ENCODE measurements at regions not wholly inside any gene's neighbourhood (a gene's known extent, or its start where the extent isn't known, plus 50 kb on each side); places are given as distances from the start of the nearest gene placed in this dataset.

DNA sequence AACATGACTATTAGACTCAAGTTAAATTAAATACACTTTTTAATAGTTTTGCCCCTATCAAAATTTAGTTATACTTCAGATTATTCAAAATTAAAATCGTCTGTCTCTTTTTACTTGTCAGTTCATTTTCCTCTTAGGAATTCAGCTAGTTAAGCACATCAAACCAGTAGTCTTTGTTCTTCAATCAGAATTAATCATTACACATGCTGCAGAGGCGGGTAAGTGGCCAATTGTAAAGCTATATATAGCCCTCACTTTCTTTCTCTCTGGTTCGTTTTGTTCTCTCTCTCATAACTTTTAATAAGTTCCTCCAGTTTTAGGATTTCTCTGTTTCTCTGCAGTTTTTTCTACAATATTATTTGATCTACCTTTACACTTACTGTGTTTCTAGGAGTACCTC, 359.1 kb upstream of the PABPC4L start:
- TF ChIP-seq, protein P1, sequence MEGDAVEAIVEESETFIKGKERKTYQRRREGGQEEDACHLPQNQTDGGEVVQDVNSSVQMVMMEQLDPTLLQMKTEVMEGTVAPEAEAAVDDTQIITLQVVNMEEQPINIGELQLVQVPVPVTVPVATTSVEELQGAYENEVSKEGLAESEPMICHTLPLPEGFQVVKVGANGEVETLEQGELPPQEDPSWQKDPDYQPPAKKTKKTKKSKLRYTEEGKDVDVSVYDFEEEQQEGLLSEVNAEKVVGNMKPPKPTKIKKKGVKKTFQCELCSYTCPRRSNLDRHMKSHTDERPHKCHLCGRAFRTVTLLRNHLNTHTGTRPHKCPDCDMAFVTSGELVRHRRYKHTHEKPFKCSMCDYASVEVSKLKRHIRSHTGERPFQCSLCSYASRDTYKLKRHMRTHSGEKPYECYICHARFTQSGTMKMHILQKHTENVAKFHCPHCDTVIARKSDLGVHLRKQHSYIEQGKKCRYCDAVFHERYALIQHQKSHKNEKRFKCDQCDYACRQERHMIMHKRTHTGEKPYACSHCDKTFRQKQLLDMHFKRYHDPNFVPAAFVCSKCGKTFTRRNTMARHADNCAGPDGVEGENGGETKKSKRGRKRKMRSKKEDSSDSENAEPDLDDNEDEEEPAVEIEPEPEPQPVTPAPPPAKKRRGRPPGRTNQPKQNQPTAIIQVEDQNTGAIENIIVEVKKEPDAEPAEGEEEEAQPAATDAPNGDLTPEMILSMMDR (conservative IDR thresholded peaks at IDR 0.05), result no peak
- TF ChIP-seq ZFX (IDR thresholded peaks at IDR 0.05), result no peak

GRCh38 chr4:134552063-134552462, 350.5 kb upstream of the PABPC4L start:
- TF ChIP-seq ZFX (IDR thresholded peaks at IDR 0.05), result no peak
- TF ChIP-seq, protein P1 (conservative IDR thresholded peaks at IDR 0.05), result no peak
- H3K27ac ChIP-seq, result no peak overlapping the region

More for the DNA sequence above, 359.1 kb upstream of the PABPC4L start:
- no peak overlapping the region for H3K27ac ChIP-seq

DNA sequence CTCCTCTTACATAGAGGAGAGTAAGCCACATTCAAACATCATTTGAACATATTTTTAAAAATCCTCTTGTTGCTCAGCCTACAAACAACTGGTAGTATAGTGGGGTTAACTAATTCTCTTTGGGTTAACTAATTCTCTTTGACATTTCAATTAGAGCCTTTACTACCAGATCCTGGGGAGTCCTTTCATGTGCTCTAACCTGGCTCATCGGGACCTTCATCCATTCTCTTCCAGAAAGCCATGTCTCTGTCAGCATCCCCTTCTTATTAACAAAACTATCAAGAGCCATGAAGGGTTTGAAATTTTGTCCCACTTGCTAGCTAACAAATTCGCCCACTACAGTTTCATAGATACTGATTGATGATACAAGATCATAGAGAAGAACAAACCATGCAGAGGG, 349.8 kb upstream of the PABPC4L start:
- no peak overlapping the region for H3K27ac ChIP-seq
- TF ChIP-seq, protein P1 (conservative IDR thresholded peaks at IDR 0.05), result no peak
- no peak for TF ChIP-seq ZFX (IDR thresholded peaks at IDR 0.05)

- TF ChIP-seq, protein P1 (conservative IDR thresholded peaks at IDR 0.05), result no peak
- no peak for TF ChIP-seq ZFX (IDR thresholded peaks at IDR 0.05)
- no peak overlapping the region for H3K27ac ChIP-seq
Measured at GRCh38 chr4:134548052-134548628, 346.6 kb upstream of the PABPC4L start.

GRCh38 chr4:134546279-134546678, 344.7 kb upstream of the PABPC4L start:
- H3K27ac ChIP-seq, result no peak overlapping the region
- TF ChIP-seq, protein P1 (conservative IDR thresholded peaks at IDR 0.05), result no peak
- no peak for TF ChIP-seq ZFX (IDR thresholded peaks at IDR 0.05)

DNA sequence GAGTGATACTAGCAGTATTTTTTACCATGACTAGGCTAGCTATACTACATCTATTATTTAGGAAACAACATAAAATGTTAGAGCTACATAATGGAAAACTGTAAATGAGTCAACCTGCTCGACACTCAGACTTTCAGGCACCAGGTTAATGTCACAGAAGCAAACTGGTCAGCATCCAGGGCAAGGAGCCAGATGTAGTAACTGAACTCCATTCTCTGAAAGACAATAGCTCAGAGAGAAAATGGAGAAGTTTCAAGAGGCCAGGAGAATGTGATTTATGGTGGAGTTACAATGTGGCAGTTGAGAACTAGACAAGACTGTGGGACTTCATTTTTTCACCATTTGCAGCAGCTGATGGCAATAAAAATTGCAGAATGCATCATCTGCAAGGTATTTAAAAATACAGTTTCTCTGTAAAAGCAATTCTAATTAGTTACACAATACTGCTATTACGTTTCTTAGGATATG, 342.7 kb upstream of the PABPC4L start:
- TF ChIP-seq, protein P1 (conservative IDR thresholded peaks at IDR 0.05), result no peak
- no peak for TF ChIP-seq ZFX (IDR thresholded peaks at IDR 0.05)
- H3K27ac ChIP-seq, result no peak overlapping the region

- no peak for TF ChIP-seq ZFX (IDR thresholded peaks at IDR 0.05)
- TF ChIP-seq, protein P1 (conservative IDR thresholded peaks at IDR 0.05), result no peak
- H3K27ac ChIP-seq, result no peak overlapping the region
Measured at GRCh38 chr4:134540588-134540987, 339.0 kb upstream of the PABPC4L start.
